HG02610 (cell line): ENCODE measurements at regions not wholly inside any gene's neighbourhood (a gene's known extent, or its start where the extent isn't known, plus 50 kb on each side); places are given as distances from the start of the nearest gene placed in this dataset.
"Not testable (repeated sequence)": the region's sequence is repeated elsewhere in the genome, so short reads cannot be mapped to it uniquely, and the experiment has no call there.

Experiments
- ATAC-seq: cut with Tn5 transposase; IDR thresholded peaks from one replicate; pipeline ENCODE4 v1.9.1; 2021; ENCODE audit warnings: mild to moderate bottlenecking, moderate library complexity; ENCODE audit not compliant: unreplicated experiment

GRCh38 chr18:59038295-59039039 is 101.2 kb upstream of the SEC11C start:
- ATAC-seq: no peak

GRCh38 chr18:59039040-59039320 is 100.7 kb upstream of the SEC11C start:
- not testable (repeated sequence) for ATAC-seq

- no peak for ATAC-seq
These were observed 100.2 kb upstream of the SEC11C start for GRCh38 chr18:59039449-59039848.

GRCh38 chr18:59040770-59041148 is 98.9 kb upstream of the SEC11C start:
- ATAC-seq: no peak

- ATAC-seq: no peak
These were observed 98.4 kb upstream of the SEC11C start for GRCh38 chr18:59041296-59041695.

- no peak for ATAC-seq
These were observed 97.6 kb upstream of the SEC11C start for GRCh38 chr18:59041819-59042815.

GRCh38 chr18:59044855-59045254 is 94.8 kb upstream of the SEC11C start:
- no peak for ATAC-seq

GRCh38 chr18:59047321-59048047 is 92.2 kb upstream of the SEC11C start:
- ATAC-seq: no peak

- ATAC-seq: no peak
These were observed 91.7 kb upstream of the SEC11C start for GRCh38 chr18:59048048-59048363.

GRCh38 chr18:59048378-59048777 is 91.3 kb upstream of the SEC11C start:
- ATAC-seq: no peak

- ATAC-seq: no peak
These were observed 89.7 kb upstream of the SEC11C start for GRCh38 chr18:59049721-59050660.

GRCh38 chr18:59050661-59051057 is 89.0 kb upstream of the SEC11C start:
- no peak for ATAC-seq

GRCh38 chr18:59051470-59052165 is 88.1 kb upstream of the SEC11C start:
- ATAC-seq: no peak

GRCh38 chr18:59052965-59053820 is 86.5 kb upstream of the SEC11C start:
- ATAC-seq: no peak

- ATAC-seq: no peak
These were observed 85.0 kb upstream of the SEC11C start for GRCh38 chr18:59054496-59055287.

- ATAC-seq: no peak
These were observed 84.2 kb upstream of the SEC11C start for GRCh38 chr18:59055345-59056032.

- no peak for ATAC-seq
These were observed 82.8 kb upstream of the SEC11C start for GRCh38 chr18:59056706-59057492.
